K562 (cell line): ENCODE measurements at regions not wholly inside any gene's neighbourhood (a gene's known extent, or its start where the extent isn't known, plus 50 kb on each side); places are given as distances from the start of the nearest gene placed in this dataset.

ENCODE experiments used
- FOXK2 ChIP-seq, 2 experiments: fragments of 450-650 bp; IDR thresholded peaks in 1 of 2; conservative IDR thresholded peaks in 1 of 2; 2 replicates each; pipeline ENCODE4 v1.6.1; 2016; ENCODE audit warnings: low read depth in 2 of 2, mild to moderate bottlenecking in 1 of 2
- NFE2 ChIP-seq: IDR thresholded peaks from 2 replicates; pipeline ENCODE4 v1.6.1; 2014; ENCODE audit warnings: antibody characterized with exemption, low read depth
- PHB2 ChIP-seq: fragments of 450-650 bp; IDR thresholded peaks from 2 replicates; pipeline ENCODE4 v1.6.1; 2017; ENCODE audit warnings: low read depth
- POLR2A ChIP-seq: fragments of 450-650 bp; conservative IDR thresholded peaks from 2 replicates; pipeline ENCODE4 v1.6.1; 2016
- SOX6 ChIP-seq: fragments of 450-650 bp; IDR thresholded peaks from 2 replicates; pipeline ENCODE4 v1.6.1; 2014; ENCODE audit warnings: mild to moderate bottlenecking
- THRA ChIP-seq: fragments of 450-650 bp; IDR thresholded peaks from 2 replicates; pipeline ENCODE4 v1.6.1; 2017; ENCODE audit warnings: mild to moderate bottlenecking, moderate library complexity
- ZBTB9 ChIP-seq: fragments of 450-650 bp; formaldehyde crosslinking; IDR thresholded peaks from 2 replicates; pipeline ENCODE4 v1.4.0; 2020; ENCODE audit warnings: mild to moderate bottlenecking, moderate library complexity
- TF ChIP-seq, protein P1 (sequence below): fragments of 450-650 bp; formaldehyde crosslinking; IDR thresholded peaks from 2 replicates; pipeline ENCODE4 v1.4.0; 2020; ENCODE audit warnings: mild to moderate bottlenecking, mixed read lengths

GRCh38 chr4:81724925-81725329 lies 253.2 kb upstream of the RASGEF1B start (continued):
- no peak for TF ChIP-seq ZBTB9
- TF ChIP-seq, protein P1, sequence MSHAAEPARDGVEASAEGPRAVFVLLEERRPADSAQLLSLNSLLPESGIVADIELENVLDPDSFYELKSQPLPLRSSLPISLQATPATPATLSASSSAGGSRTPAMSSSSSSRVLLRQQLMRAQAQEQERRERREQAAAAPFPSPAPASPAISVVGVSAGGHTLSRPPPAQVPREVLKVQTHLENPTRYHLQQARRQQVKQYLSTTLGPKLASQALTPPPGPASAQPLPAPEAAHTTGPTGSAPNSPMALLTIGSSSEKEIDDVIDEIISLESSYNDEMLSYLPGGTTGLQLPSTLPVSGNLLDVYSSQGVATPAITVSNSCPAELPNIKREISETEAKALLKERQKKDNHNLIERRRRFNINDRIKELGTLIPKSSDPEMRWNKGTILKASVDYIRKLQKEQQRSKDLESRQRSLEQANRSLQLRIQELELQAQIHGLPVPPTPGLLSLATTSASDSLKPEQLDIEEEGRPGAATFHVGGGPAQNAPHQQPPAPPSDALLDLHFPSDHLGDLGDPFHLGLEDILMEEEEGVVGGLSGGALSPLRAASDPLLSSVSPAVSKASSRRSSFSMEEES (CRISPR knock-in tag): no peak
- no peak for TF ChIP-seq PHB2
- TF ChIP-seq NFE2: peak; percentile 27; the same call in 1 of the 2 replicates
- peak; percentile 33; the same call in 1 of the 2 replicates for TF ChIP-seq SOX6
- peak; percentile 76 for TF ChIP-seq FOXK2 (conservative IDR thresholded peaks at IDR 0.05 in 1 of 2, IDR thresholded peaks at IDR 0.05 in 1 of 2; ENCODE audit: low read depth in 2 of 2)
- no peak for TF ChIP-seq POLR2A
- TF ChIP-seq THRA: no peak
